Putamen (tissue), 1 donor: ENCODE measurements at regions not wholly inside any gene's neighbourhood (a gene's known extent, or its start where the extent isn't known, plus 50 kb on each side); places are given as distances from the start of the nearest gene placed in this dataset.
"Not testable (repeated sequence)": the region's sequence is repeated elsewhere in the genome, so short reads cannot be mapped to it uniquely, and the experiment has no call there.

Experiments
- DNase-seq: peaks from one replicate; pipeline ENCODE4 v3.0.0-alpha.2; 2016; ENCODE audit warnings: low spot score

- no peak for DNase-seq
Measured at GRCh38 chr5:57665146-57665936, 182.7 kb upstream of the ACTBL2 start.

GRCh38 chr5:57664700-57665099 is 182.1 kb upstream of the ACTBL2 start:
- no peak for DNase-seq

- no peak for DNase-seq
Measured at GRCh38 chr5:57663466-57663865, 180.9 kb upstream of the ACTBL2 start.

- DNase-seq = no peak
Measured at GRCh38 chr5:57662991-57663390, 180.4 kb upstream of the ACTBL2 start.

DNA sequence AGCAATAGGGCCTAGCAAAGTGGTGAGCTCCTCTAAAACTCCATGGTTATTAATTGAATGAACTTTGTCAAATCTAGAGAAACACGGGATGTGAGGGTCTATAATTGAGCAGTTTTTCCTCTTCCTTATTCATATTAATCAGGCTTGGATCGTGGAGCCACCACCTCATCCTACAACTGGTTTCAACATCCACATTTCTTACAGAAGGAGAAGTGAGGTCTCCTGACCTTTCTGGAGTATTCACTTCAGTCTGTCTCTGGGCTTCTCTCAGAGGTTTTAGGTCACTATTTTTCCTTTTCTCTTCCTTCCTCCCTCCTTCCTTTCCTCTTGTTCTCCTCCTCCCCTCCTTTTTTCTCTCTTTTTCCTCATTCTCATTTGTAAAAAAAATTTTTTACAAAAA is 177.3 kb upstream of the ACTBL2 start:
- no peak for DNase-seq

DNA sequence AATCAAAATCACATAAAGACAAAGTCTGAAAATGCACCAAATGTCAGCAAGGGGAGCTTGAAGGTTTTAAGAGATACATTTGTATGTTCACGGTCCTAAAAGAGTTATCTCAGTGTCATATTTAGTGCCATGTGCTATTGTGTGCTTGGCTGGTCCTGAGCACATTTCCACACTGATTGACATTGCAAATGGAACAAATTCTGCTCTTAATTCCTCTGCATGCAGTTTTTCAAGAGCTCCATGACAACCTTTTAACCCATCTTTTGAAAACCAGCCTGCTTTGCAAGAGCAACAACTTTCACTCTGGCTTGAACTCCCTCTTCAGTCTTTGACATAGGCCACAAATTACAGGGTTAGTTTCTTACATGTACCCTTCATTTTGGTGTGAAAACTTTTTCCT is 175.4 kb upstream of the ACTBL2 start:
- no peak for DNase-seq

GRCh38 chr5:57655228-57655627 is 172.6 kb upstream of the ACTBL2 start:
- DNase-seq = no peak

GRCh38 chr5:57653636-57654290 is 171.2 kb upstream of the ACTBL2 start:
- peak; percentile 53 for DNase-seq

DNA sequence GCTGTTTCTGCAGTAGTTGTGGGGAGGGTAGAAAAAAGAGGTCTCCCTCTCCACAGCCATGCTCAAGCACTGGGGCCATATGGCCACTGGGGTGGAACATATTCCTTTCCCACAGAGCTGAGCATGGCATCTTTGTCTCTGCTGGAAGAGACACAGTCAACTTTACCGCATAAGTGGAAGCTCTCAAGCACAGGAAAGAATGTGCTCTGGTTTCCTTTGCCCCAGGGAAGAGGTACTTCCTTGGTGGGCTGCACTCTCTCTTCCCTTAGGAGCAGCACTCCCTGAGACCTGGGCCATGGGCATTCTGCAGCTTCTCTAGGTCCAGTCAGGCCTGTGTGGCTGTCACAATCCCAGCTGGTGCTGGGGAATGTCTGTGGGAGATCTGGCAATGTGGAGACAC is 168.5 kb upstream of the ACTBL2 start:
- no peak for DNase-seq

DNA sequence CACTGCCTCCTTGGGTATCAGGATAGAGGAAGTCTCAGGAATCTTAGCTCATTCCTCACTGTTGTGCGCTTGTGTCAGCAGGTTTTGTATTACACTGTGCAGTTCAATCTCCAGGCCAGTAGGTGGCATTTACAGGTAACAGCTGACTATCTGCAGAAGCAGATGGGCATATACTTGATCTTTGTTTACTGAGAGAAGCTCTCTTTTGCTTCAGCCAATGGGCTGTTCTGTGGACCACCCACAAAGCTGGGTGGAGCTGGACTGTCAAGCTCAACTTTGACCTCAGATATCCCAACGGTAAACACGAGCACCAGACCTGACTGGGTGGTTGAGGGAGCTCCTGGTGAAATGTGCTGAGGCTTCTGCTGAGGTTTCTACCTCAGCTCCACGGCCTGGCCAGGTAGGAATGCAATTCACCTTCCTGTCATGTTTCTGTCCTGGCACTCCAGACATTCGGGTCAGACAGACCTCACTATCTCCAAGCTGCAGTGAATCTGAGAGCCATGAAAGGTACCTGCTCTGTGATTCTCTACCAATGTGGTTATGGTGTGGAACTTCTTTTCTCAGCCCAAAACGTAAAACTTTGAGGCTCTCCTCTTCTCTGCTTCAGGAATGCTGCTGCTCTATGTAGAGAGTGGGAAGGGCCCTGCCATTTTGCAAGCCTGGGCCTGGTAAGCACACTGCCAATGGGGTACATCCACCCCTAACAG is 167.9 kb upstream of the ACTBL2 start:
- no peak for DNase-seq

DNA sequence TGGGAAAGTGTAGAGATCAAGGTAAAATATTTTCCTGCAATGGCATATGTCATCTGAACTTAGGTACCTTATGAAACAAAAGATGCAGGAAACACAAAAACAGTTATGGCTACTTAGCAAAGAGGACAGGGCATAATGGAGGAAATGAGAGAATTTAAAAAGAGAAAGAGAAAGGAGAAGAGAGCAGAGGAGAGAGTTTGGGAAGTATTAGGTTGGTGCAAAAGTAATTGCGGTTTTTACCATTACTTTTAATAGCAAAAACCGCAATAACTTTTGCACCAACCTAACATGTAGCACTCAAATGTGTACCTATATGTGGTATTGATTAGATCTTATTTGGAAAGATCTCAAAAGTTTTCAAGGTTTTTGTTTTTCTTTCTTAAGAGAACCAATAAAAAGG is 160.1 kb upstream of the ACTBL2 start:
- DNase-seq = no peak

GRCh38 chr5:57642066-57642465 is 159.5 kb upstream of the ACTBL2 start:
- no peak for DNase-seq

DNA sequence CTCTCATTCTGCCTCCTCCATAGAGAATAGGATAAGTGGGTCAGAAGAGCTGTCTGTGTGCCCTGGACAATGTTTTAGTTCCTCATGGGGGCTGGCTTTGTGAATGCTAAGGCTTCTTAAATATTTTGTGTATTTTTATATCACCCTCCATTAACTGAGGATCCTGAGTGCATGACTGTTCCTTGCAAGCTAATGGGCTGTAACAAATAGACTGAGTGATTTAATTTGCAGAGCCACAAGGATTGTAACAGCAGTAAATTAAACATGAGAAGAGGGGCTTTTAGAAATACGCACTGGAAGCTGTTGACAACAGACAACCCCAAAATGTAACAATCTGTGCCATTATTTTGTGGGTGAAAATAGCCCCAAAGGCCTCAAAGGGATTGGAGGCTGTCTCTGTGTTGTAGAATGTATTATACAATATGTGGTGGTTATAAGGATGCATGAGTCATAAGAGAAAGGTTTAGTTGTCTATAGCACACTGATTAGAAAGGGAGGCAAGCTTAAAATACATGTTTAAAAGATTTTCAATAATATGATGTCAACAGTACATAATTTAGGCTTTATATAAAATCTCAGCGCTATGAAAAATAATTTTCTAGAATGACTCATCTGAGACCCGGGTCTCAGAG is 152.7 kb upstream of the ACTBL2 start:
- DNase-seq = no peak

- no peak for DNase-seq
Measured at GRCh38 chr5:57632937-57633336, 150.3 kb upstream of the ACTBL2 start.

DNA sequence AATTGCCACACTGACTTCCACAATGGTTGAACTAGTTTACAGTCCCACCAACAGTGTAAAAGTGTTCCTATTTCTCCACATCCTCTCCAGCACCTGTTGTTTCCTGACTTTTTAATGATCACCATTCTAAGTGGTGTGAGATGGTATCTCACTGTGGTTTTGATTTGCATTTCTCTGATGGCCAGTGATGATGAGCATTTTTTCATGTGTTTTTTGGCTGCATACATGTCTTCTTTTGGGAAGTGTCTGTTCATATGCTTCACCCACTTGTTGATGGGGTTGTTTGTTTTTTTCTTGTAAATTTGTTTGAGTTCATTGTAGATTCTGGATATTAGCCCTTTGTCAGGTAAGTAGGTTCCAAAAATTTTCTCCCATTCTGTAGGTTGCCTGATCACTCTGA is 148.5 kb upstream of the ACTBL2 start:
- DNase-seq = not testable (repeated sequence)

- no peak for DNase-seq
Measured at GRCh38 chr5:57627661-57628060, 145.1 kb upstream of the ACTBL2 start.

DNA sequence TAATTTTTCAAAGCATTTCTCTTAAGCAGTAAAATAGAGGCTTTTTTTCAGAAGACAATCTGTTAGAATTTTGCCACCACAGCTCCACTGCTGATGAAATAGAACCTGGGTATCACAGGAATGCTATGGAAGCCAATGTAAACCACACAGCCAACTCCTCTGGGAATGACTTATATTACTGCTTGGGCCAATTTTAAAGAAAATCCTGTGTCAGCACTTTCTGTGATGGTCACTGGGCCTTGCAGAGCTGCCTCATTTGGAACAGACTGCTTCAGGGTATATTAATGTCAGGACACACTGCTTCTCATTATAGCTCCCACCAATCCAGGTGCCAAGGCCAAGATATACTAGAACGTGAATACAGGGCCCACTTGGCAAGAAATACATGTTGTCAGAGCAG is 144.1 kb upstream of the ACTBL2 start:
- DNase-seq = no peak

DNA sequence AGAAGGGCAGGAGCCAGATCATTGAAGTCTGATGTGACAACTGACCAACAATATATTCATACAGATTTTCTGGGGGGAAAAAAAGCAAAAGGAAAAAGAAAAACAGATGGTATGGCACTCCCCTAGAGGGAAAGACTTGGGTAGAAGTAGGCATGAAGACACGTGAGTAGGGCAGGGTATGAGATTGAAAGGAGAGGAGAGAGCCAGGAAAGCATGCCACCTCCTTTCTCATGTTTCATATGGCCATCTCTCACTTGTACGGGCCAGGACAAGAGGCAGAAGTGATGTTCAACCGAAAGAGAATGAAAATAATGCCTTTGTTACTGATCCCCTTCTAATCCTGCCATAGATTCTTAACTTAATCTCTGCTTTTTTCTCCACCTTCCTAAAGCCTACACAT is 139.0 kb upstream of the ACTBL2 start:
- DNase-seq = no peak

DNA sequence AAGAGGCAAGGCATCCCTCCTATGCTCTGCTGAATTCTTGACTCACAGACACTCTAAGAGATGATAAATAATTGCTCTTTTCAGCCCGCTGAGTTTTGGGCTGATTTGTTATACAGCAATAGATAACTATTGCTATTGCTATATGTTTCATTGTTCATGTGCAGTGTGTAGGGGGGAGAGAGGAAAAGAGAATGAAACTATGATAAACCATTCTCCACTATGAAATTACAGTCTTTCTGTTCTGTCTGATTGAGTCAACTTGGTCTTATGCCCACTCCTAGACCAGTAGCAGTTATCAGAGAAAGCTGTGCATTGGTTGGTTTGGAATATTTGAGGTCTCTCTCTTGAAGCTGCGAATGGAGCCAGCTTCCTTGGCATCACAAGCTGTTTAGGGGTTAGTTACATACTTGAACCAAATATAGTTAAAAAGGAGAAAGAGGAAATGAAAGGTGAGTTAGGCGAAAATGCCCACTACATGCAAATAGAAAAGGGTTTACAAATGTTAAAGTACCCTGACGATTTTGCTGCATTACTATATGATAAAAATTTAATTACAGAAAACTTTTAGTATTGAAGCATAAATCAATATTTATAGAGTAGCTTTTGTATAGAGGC is 136.3 kb upstream of the ACTBL2 start:
- no peak for DNase-seq

GRCh38 chr5:57613741-57614140 is 131.1 kb upstream of the ACTBL2 start:
- DNase-seq = no peak

- no peak for DNase-seq
Measured at GRCh38 chr5:57611177-57611576, 128.6 kb upstream of the ACTBL2 start.

DNA sequence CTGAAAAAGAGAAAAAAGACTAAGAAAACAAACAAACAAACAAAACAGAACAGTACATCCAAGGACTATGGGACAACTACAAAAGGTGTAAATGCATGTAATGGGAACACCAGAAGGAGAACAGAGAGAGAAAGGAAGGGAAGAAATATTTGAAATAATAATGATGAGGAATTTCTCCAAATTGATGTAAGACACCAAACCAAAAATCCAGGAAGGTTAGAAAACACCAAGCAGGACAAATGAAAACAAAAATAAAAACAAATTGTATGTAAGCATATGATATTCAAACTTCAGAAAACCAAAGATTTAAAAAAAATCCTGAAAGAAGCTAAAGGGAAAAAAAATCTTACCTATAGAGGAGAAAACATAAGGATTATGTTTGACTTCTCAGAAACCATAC is 125.9 kb upstream of the ACTBL2 start:
- DNase-seq = no peak
